Osteoblast (primary cell): ENCODE measurements at regions not wholly inside any gene's neighbourhood (a gene's known extent, or its start where the extent isn't known, plus 50 kb on each side); places are given as distances from the start of the nearest gene placed in this dataset.

ENCODE experiments used
- DNase-seq: peaks from one replicate; pipeline ENCODE4 v3.0.0; 2011; ENCODE audit warnings: low spot score, mixed read lengths; ENCODE audit not compliant: insufficient read length; ENCODE audit errors: missing footprints
- H2AFZ ChIP-seq: 2 replicates; pipeline ENCODE4 v1.6.0; 2011; ENCODE audit warnings: mild to moderate bottlenecking, low read length
- H3K27ac ChIP-seq: 2 replicates; pipeline ENCODE4 v1.5.1; 2011; ENCODE audit warnings: mild to moderate bottlenecking, low read depth, low read length, moderate library complexity
- H3K27me3 ChIP-seq: 2 replicates; pipeline ENCODE4 v1.6.0; 2012; ENCODE audit warnings: mild to moderate bottlenecking, control low read depth, inconsistent platforms, low read length, moderate library complexity; ENCODE audit not compliant: insufficient read depth
- H3K36me3 ChIP-seq: 2 replicates; pipeline ENCODE4 v1.5.1; 2011; ENCODE audit warnings: mild to moderate bottlenecking, low read length, control low read depth, moderate library complexity; ENCODE audit not compliant: insufficient read depth
- H3K4me1 ChIP-seq: 2 replicates; pipeline ENCODE4 v1.5.1; 2011; ENCODE audit warnings: mild to moderate bottlenecking, low read length, control low read depth, moderate library complexity; ENCODE audit not compliant: insufficient read depth
- H3K4me2 ChIP-seq: 2 replicates; pipeline ENCODE4 v1.6.0; 2011; ENCODE audit warnings: mild to moderate bottlenecking, low read length; ENCODE audit not compliant: insufficient read depth
- H3K4me3 ChIP-seq: fragments of 200-600 bp; sonication (generic); 3 replicates; pipeline ENCODE4 v1.5.1; 2012; ENCODE audit warnings: mild to moderate bottlenecking, low read length, inconsistent platforms; ENCODE audit not compliant: insufficient read depth
- H3K79me2 ChIP-seq: 2 replicates; pipeline ENCODE4 v1.6.0; 2012; ENCODE audit warnings: mild to moderate bottlenecking, low read length, control low read depth, inconsistent platforms; ENCODE audit not compliant: insufficient read depth
- H3K9me3 ChIP-seq: 2 replicates; pipeline ENCODE4 v1.5.1; 2011; ENCODE audit warnings: low read depth, low read length, control low read depth
- H4K20me1 ChIP-seq: 2 replicates; pipeline ENCODE4 v1.6.0; 2012; ENCODE audit warnings: mild to moderate bottlenecking, low read length, control low read depth; ENCODE audit not compliant: insufficient read depth
- CTCF ChIP-seq: IDR thresholded peaks from 2 replicates; pipeline ENCODE4 v1.5.1; 2011; ENCODE audit warnings: mild to moderate bottlenecking, low read depth, low read length, moderate library complexity; ENCODE audit errors: extremely low read depth

- TF ChIP-seq CTCF, result no peak
- no peaks in the 10 kb centered on the region for H3K36me3 ChIP-seq
- H3K4me3 ChIP-seq, result no peak overlapping the region
- no peaks in the 10 kb centered on the region for H3K79me2 ChIP-seq
- H2AFZ ChIP-seq, result no peak overlapping the region
- no peak for DNase-seq
- H3K4me1 ChIP-seq, result no peaks in the 10 kb centered on the region
- H3K27me3 ChIP-seq, result no peaks in the 10 kb centered on the region
- H3K27ac ChIP-seq, result no peak overlapping the region
- no peaks in the 10 kb centered on the region for H4K20me1 ChIP-seq
- H3K4me2 ChIP-seq, result no peak overlapping the region
- peaks cover 2% of the 10 kb centered on the region for H3K9me3 ChIP-seq
These were observed 476.6 kb downstream of the GATA3 start for GRCh38 chr10:8531116-8531515.

DNA sequence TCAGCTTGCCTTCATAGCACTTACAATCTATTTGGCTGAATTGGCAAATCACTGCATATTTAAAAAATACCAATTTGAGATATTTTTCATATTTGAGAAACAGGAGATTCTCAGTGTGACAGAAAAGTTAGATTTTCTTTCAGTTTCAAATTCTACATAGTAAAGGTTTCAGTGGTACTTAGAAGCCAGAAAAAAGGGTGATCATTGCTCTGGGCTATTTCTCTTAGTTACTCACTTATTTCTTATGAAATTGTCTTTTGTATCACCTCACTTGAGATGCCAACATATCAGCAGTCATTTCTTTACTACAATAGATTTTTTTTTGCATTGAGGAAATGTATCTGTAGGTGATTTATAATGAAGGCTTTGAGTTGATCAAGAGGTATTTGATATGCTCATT lies 478.2 kb downstream of the GATA3 start:
- no peak for TF ChIP-seq CTCF
- Histone ChIP-seq H3K27me3 (no peaks in the 10 kb centered on the region), H3K27ac (no peak overlapping the region), H2AFZ (no peak overlapping the region), H3K4me1 (no peaks in the 10 kb centered on the region), H3K9me3 (no peaks in the 10 kb centered on the region), H3K79me2 (no peaks in the 10 kb centered on the region), H3K36me3 (no peaks in the 10 kb centered on the region), H3K4me2 (no peak overlapping the region), H3K4me3 (no peak overlapping the region), H4K20me1 (no peaks in the 10 kb centered on the region)
- DNase-seq, result no peak

DNA sequence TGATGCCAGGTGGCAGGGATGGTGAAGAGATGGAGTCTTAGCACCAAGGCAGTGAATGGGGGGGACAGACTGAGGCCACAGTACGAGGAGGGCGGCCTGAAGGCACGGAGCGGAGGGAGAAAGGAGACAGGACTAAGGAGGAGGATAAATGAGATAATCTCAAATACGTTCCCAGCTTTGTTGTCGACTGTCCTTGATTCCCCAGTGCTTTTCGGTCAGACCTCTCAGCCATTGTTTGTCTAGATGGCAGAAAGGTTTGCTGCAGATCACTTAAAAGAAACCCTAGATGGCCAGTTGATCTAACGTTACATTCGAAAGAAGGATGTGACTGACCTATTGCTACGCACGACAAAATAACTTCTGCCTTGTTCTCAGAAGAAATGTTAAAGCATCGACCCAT lies 479.0 kb downstream of the GATA3 start:
- Histone ChIP-seq H3K27me3 (no peaks in the 10 kb centered on the region), H3K36me3 (no peaks in the 10 kb centered on the region), H3K27ac (no peak overlapping the region), H3K4me3 (no peak overlapping the region), H3K79me2 (no peaks in the 10 kb centered on the region), H3K4me2 (no peak overlapping the region), H2AFZ (no peak overlapping the region), H4K20me1 (no peaks in the 10 kb centered on the region), H3K4me1 (no peaks in the 10 kb centered on the region), H3K9me3 (no peaks in the 10 kb centered on the region)
- TF ChIP-seq CTCF, result no peak
- no peak for DNase-seq

GRCh38 chr10:8534096-8534495 lies 479.6 kb downstream of the GATA3 start:
- Histone ChIP-seq H3K36me3 (no peaks in the 10 kb centered on the region), H4K20me1 (no peaks in the 10 kb centered on the region), H3K9me3 (no peaks in the 10 kb centered on the region), H2AFZ (no peak overlapping the region), H3K4me1 (no peaks in the 10 kb centered on the region), H3K27ac (no peak overlapping the region), H3K79me2 (no peaks in the 10 kb centered on the region), H3K4me2 (no peak overlapping the region), H3K27me3 (no peaks in the 10 kb centered on the region), H3K4me3 (no peak overlapping the region)
- no peak for TF ChIP-seq CTCF
- DNase-seq, result no peak
